H1 (cell line): ENCODE measurements at regions not wholly inside any gene's neighbourhood (a gene's known extent, or its start where the extent isn't known, plus 50 kb on each side); places are given as distances from the start of the nearest gene placed in this dataset.

Experiments
- BACH1 ChIP-seq: IDR thresholded peaks from 2 replicates; pipeline ENCODE4 v1.6.1; 2012; ENCODE audit warnings: low read length, improper control_type of control experiment
- MAFK ChIP-seq: IDR thresholded peaks from 2 replicates; pipeline ENCODE4 v1.6.1; 2012; ENCODE audit warnings: low read depth, mild to moderate bottlenecking, improper control_type of control experiment, low read length
- TBP ChIP-seq: IDR thresholded peaks from 2 replicates; pipeline ENCODE4 v1.6.1; 2011; ENCODE audit warnings: low read depth, low read length, improper control_type of control experiment
- YY1 ChIP-seq: IDR thresholded peaks from 2 replicates; pipeline ENCODE4 v1.6.1; 2011; ENCODE audit warnings: low read depth, mild to moderate bottlenecking, low read length
- ZNF274 ChIP-seq: IDR thresholded peaks from 2 replicates; pipeline ENCODE4 v1.7.0; 2012; ENCODE audit warnings: low read length, borderline replicate concordance; ENCODE audit errors: extremely low read depth

- TF ChIP-seq BACH1 (no peak), YY1 (no peak), TBP (no peak), MAFK (no peak), ZNF274 (no peak)
Observed at GRCh38 chr18:27394687-27395086, 209.6 kb upstream of the CHST9 start (continued).
